OCI-LY7 (cell line): ENCODE measurements at regions not wholly inside any gene's neighbourhood (a gene's known extent, or its start where the extent isn't known, plus 50 kb on each side); places are given as distances from the start of the nearest gene placed in this dataset.

Experiments used
- BruUV-seq: library from RNA; stranded (reverse); fragments of 400-500 nt; replicated peaks from 2 replicates; lab custom pipeline; 2021; lab: Mats Ljungman, UMichigan
- CTCF ChIA-PET: fragments of 300-600 bp; sonication (Branson Sonifier 250); formaldehyde crosslinking; loops from one replicate; lab custom pipeline; 2022; ENCODE audit warnings: antibody characterized with exemption; ENCODE audit not compliant: unreplicated experiment; lab: Charles Lee
- POLR2A ChIA-PET: fragments of 300-600 bp; sonication (Branson Sonifier 250); formaldehyde crosslinking; loops from one replicate; lab custom pipeline; 2022; ENCODE audit warnings: antibody characterized with exemption; lab: Charles Lee
- DNase-seq: peaks from one replicate; pipeline ENCODE4 v3.0.0-alpha.2; 2015; ENCODE audit warnings: low spot score
- H2AFZ ChIP-seq: fragments of 200-600 bp; sonication (generic), shearing (Covaris generic); 2 replicates; pipeline ENCODE4 v1.6.1; 2014; ENCODE audit warnings: mild to moderate bottlenecking, antibody characterized with exemption, low read length, moderate library complexity
- H3K27ac ChIP-seq: fragments of 200-600 bp; sonication (generic); 2 replicates; pipeline ENCODE4 v1.5.1; 2014; ENCODE audit warnings: mixed run types, low read depth, mild to moderate bottlenecking, moderate library complexity, low read length, inconsistent platforms; ENCODE audit not compliant: poor library complexity, severe bottlenecking
- H3K36me3 ChIP-seq: fragments of 200-600 bp; sonication (generic); 2 replicates; pipeline ENCODE4 v1.6.1; 2014; ENCODE audit warnings: mild to moderate bottlenecking, antibody characterized with exemption, low read length, moderate library complexity, mixed read lengths; ENCODE audit not compliant: insufficient read depth
- H3K4me1 ChIP-seq: fragments of 200-600 bp; sonication (generic); 2 replicates; pipeline ENCODE4 v1.5.1; 2014; ENCODE audit warnings: mild to moderate bottlenecking, low read length; ENCODE audit not compliant: insufficient read depth, poor library complexity, severe bottlenecking
- H3K4me2 ChIP-seq: fragments of 200-600 bp; sonication (generic); 2 replicates; pipeline ENCODE4 v1.6.1; 2014; ENCODE audit warnings: mild to moderate bottlenecking, low read length
- H3K4me3 ChIP-seq: fragments of 200-600 bp; sonication (generic); 2 replicates; pipeline ENCODE4 v1.5.1; 2014; ENCODE audit warnings: mild to moderate bottlenecking, low read depth, low read length; ENCODE audit not compliant: poor library complexity, severe bottlenecking
- H3K79me2 ChIP-seq: fragments of 200-600 bp; sonication (generic); 2 replicates; pipeline ENCODE4 v1.6.1; 2016; ENCODE audit warnings: low read depth, mild to moderate bottlenecking, low read length, moderate library complexity, mixed read lengths; ENCODE audit not compliant: insufficient read depth
- H3K9me2 ChIP-seq: fragments of 200-600 bp; sonication (generic); 2 replicates; pipeline ENCODE4 v1.6.1; 2016; ENCODE audit warnings: mild to moderate bottlenecking, low read length, mixed read lengths; ENCODE audit not compliant: insufficient read depth
- H3K9me3 ChIP-seq: fragments of 200-600 bp; sonication (generic); 2 replicates; pipeline ENCODE4 v1.6.1; 2014; ENCODE audit warnings: mild to moderate bottlenecking, mixed run types, low read length, mixed read lengths
- H4K20me1 ChIP-seq: fragments of 200-600 bp; sonication (generic); 2 replicates; pipeline ENCODE4 v1.6.1; 2014; ENCODE audit warnings: mild to moderate bottlenecking, antibody characterized with exemption, low read length, moderate library complexity, mixed read lengths; ENCODE audit not compliant: insufficient read depth
- EZH2phosphoT487 ChIP-seq: fragments of 200-600 bp; sonication (generic); IDR thresholded peaks from 2 replicates; pipeline ENCODE4 v1.6.1; 2018; ENCODE audit warnings: low read depth, borderline replicate concordance, mild to moderate bottlenecking, mixed run types, antibody characterized with exemption, low read length, moderate library complexity, mixed read lengths
- intact Hi-C: fragments of 100-400 bp; cut with micrococcal nuclease; formaldehyde crosslinking; loops from one replicate; pipeline ENCODE4 v1.10.0; 2022; ENCODE audit not compliant: unreplicated experiment
- TF ChIP-seq, protein P1 (sequence below): fragments of 200-600 bp; sonication (generic); conservative IDR thresholded peaks from 2 replicates; pipeline ENCODE4 v1.5.1; 2014; ENCODE audit warnings: mild to moderate bottlenecking, antibody characterized with exemption, low read length, moderate library complexity, mixed read lengths

- Histone ChIP-seq H3K27ac (no peak overlapping the region), H3K9me2 (no peaks in the 10 kb centered on the region), H4K20me1 (no peaks in the 10 kb centered on the region), H2AFZ (no peak overlapping the region), H3K4me3 (no peak overlapping the region), H3K36me3 (peaks cover 7% of the 10 kb centered on the region; the same call in 1 of the 2 replicates), H3K4me2 (no peak overlapping the region), H3K4me1 (no peaks in the 10 kb centered on the region), H3K9me3 (peaks cover 15% of the 10 kb centered on the region; the same call in 1 of the 2 replicates), H3K79me2 (no peaks in the 10 kb centered on the region)
- no peak for DNase-seq
- intact Hi-C loops: no loop called here
- TF ChIP-seq EZH2phosphoT487: no peak
- TF ChIP-seq, protein P1, sequence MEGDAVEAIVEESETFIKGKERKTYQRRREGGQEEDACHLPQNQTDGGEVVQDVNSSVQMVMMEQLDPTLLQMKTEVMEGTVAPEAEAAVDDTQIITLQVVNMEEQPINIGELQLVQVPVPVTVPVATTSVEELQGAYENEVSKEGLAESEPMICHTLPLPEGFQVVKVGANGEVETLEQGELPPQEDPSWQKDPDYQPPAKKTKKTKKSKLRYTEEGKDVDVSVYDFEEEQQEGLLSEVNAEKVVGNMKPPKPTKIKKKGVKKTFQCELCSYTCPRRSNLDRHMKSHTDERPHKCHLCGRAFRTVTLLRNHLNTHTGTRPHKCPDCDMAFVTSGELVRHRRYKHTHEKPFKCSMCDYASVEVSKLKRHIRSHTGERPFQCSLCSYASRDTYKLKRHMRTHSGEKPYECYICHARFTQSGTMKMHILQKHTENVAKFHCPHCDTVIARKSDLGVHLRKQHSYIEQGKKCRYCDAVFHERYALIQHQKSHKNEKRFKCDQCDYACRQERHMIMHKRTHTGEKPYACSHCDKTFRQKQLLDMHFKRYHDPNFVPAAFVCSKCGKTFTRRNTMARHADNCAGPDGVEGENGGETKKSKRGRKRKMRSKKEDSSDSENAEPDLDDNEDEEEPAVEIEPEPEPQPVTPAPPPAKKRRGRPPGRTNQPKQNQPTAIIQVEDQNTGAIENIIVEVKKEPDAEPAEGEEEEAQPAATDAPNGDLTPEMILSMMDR: no peak
- no TSS peak for BruUV-seq
- CTCF ChIA-PET: interaction anchor here (0.6 kb wide), 1 partner anchor 676 kb away, joined by 3 read pairs; no protein-coding TSS in a partner anchor
- POLR2A ChIA-PET: interaction anchor here (0.6 to 1.4 kb wide), 4 partner anchors 9 to 339 kb away, joined by 3 to 7 read pairs (median 6); no protein-coding TSS in a partner anchor
Observed at GRCh38 chr6:104669483-104669882, 190.2 kb downstream of the HACE1 start.

DNA sequence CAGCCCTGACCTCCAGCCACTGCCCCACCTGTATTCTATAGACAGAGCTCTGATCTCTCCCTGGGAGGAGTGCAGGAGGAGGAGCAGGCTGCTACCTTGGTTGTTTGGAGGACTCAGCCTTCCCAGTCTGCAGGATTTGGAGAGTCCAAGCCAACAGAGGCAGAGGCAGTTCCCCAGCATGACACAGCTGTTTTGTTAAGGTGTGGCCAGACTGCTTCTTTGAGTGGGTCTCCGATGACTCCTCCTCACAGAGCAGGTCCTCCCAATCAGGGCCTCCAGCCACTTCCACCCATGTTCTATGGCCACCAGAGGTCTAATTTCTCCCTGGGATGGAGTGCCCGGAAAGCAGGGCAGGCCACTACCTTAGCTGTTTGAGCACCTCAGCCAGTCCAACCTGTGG, 203.5 kb downstream of the HACE1 start:
- H3K4me1 ChIP-seq: peaks cover 43% of the 10 kb centered on the region
- H3K4me2 ChIP-seq: no peak overlapping the region
- no peak overlapping the region for H3K27ac ChIP-seq
- TF ChIP-seq, protein P1: no peak
- TF ChIP-seq EZH2phosphoT487: no peak
- H3K36me3 ChIP-seq: no peaks in the 10 kb centered on the region
- no peak overlapping the region for H3K4me3 ChIP-seq
- H3K9me3 ChIP-seq: no peaks in the 10 kb centered on the region
- H3K9me2 ChIP-seq: no peaks in the 10 kb centered on the region
- CTCF ChIA-PET: interaction anchor here (1.1 kb wide), 1 partner anchor 15 kb away, joined by 5 read pairs; no protein-coding TSS in a partner anchor
- intact Hi-C loops: no loop called here
- no peak for DNase-seq
- no peaks in the 10 kb centered on the region for H3K79me2 ChIP-seq
- no TSS peak for BruUV-seq
- H2AFZ ChIP-seq: peak overlapping the region; percentile 66; the same call in 1 of the 2 replicates
- POLR2A ChIA-PET: interaction anchor here (0.6 to 6.9 kb wide), 6 partner anchors 9 to 51 kb away, joined by 5 to 54 read pairs (median 8); no protein-coding TSS in a partner anchor
- no peaks in the 10 kb centered on the region for H4K20me1 ChIP-seq

- TF ChIP-seq, protein P1: no peak
- no peak for TF ChIP-seq EZH2phosphoT487
- peak overlapping the region; percentile 93 for H2AFZ ChIP-seq
- POLR2A ChIA-PET: interaction anchor here (0.6 to 6.9 kb wide), 7 partner anchors 9 to 1493 kb away, joined by 3 to 54 read pairs (median 4); no protein-coding TSS in a partner anchor
- no peaks in the 10 kb centered on the region for H3K36me3 ChIP-seq
- peak; percentile 33 for DNase-seq
- no peaks in the 10 kb centered on the region for H3K79me2 ChIP-seq
- CTCF ChIA-PET: interaction anchor here (1.2 kb wide), 1 partner anchor 13 kb away, joined by 3 read pairs; no protein-coding TSS in a partner anchor
- peak overlapping the region; percentile 7 for H3K4me3 ChIP-seq
- H4K20me1 ChIP-seq: no peaks in the 10 kb centered on the region
- no TSS peak for BruUV-seq
- peak overlapping the region; percentile 49 for H3K4me2 ChIP-seq
- H3K4me1 ChIP-seq: peaks cover 31% of the 10 kb centered on the region
- intact Hi-C loops: no loop called here
- H3K27ac ChIP-seq: no peak overlapping the region
- no peaks in the 10 kb centered on the region for H3K9me3 ChIP-seq
- no peaks in the 10 kb centered on the region for H3K9me2 ChIP-seq
Observed at GRCh38 chr6:104653781-104654180, 205.9 kb downstream of the HACE1 start.
